Motor neuron (in vitro differentiated cells): ENCODE measurements at regions not wholly inside any gene's neighbourhood (a gene's known extent, or its start where the extent isn't known, plus 50 kb on each side); places are given as distances from the start of the nearest gene placed in this dataset.
"Not testable (repeated sequence)": the region's sequence is repeated elsewhere in the genome, so short reads cannot be mapped to it uniquely, and the experiment has no call there.

Experiments used
- ATAC-seq, 8 experiments: fragments of 200-7000 bp; cut with Tn5 transposase; replicated peaks in 6 of 8; 2 replicates each; pipeline ENCODE4 v1.8.0; 2021; ENCODE audit warnings: mild to moderate bottlenecking in 8 of 8, moderate library complexity in 8 of 8
- H3K27ac ChIP-seq, 2 donors: fragments of 250-450 bp; sonication (Bioruptor Pico); 2 replicates each; pipeline ENCODE4 v1.9.0; 2021; ENCODE audit warnings: antibody characterized with exemption in 2 of 2, mild to moderate bottlenecking in 2 of 2, moderate library complexity in 1 of 2
- H3K4me1 ChIP-seq, 2 donors: fragments of 250-450 bp; sonication (Bioruptor Pico); replicated peaks in 1 of 2; 2 replicates each; pipeline ENCODE4 v1.6.1; 2021; ENCODE audit warnings: antibody characterized with exemption in 2 of 2, mild to moderate bottlenecking in 2 of 2, moderate library complexity in 1 of 2
- H3K4me3 ChIP-seq, 5 donors: fragments of 250-450 bp; sonication (Bioruptor Pico); 2 replicates each; pipeline ENCODE4 v1.9.0; 2021; ENCODE audit warnings: antibody characterized with exemption in 5 of 5, mild to moderate bottlenecking in 5 of 5, moderate library complexity in 4 of 5
- WGBS, 10 experiments: fragments of 450-650 bp; shearing (Covaris generic); methylation state at CpG; one replicate each; pipeline ENCODE4 v1.0.0; 2022; 5-methylcytosine and 5-hydroxymethylcytosine counted together
- in situ Hi-C, 9 experiments: fragments of 400-800 bp; cut with MboI; loops; one replicate each; pipeline ENCODE4 v1.15.0; 2021; ENCODE audit warnings: low sequenced_read_pairs in 9 of 9, low pct_unique_long_range_greater_than_20kb in 2 of 9; ENCODE audit not compliant: unreplicated experiment in 9 of 9

DNA sequence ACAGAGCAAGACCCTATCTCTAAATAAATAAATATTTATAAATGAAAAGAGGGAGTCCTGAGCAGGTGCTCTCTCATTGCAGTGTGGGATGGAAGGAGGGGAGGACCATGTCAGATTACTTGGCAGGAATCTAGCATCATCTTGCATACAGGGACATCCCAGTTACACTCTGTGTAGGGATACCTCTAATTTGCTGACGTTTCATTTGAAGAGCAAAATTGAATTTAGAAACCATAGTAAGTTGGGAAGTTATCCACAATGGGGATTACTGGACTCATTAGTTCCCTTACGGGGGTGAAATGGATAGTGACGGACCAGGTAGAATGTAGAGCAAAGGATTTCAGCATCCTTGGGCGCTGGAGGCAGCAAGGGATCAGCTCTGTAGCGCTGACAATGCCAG is 52.1 kb downstream of the ARHGEF18 start:
- Histone ChIP-seq H3K4me1 (peaks cover 10 to 12% of the 10 kb centered on the region in 2 donors), H3K27ac (no peak overlapping the region), H3K4me3 (no peak overlapping the region)
- in situ Hi-C loops = no loop called here
- ATAC-seq = no peak
- 82 to 100% (median 95%) methylated on average over 1 to 5 of the region's 5 CpGs; no CpG with 5 or more reads in 1 of the 10 experiments for WGBS, 10 experiments

DNA sequence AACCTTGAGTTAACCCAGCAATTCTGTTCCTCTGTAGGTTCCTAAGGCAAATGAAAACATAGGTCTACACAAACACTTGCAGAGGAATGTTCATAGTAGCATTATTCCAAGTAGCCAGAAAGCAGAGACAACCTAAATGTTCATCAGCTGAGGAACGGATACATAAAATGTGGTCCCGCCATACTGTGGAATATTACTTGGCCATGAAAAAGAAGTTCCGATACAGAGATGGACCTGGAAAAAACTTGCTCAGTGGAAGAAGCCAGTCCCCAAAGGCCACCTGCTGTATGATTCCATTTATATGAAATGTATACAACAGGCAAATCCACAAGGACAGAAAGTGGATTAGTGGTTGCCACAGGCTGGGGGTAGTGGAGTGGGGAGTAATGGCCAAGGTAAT is 53.0 kb downstream of the ARHGEF18 start:
- H3K4me3 ChIP-seq = no peak overlapping the region
- peaks cover 3% of the 10 kb centered on the region in 2 donors for H3K4me1 ChIP-seq
- ATAC-seq = no peak
- in situ Hi-C loops = no loop called here
- H3K27ac ChIP-seq = no peak overlapping the region
- 83 to 100% (median 97%) methylated on average over 1 to 3 of the region's 3 CpGs; no CpG with 5 or more reads in 4 of the 10 experiments for WGBS, 10 experiments

DNA sequence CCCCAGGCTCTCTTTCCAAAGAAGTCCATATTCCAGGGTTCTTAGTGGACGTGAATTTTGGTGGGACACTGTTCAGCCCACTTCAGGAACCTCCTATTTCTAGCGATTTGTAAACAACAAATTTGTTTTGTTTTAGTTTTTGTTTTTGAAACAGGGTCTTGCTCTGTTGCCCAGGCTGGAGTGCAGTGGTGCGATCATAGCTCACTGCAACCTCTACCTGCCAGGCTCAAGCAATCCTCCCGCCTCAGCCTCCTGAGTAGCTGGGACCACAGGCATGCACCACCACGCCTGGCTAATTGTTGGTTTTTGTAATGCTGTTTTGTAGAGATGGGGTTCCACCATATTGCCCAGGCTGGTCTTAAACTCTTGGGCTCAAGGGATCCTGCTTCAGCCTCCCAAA is 56.7 kb downstream of the ARHGEF18 start:
- H3K27ac ChIP-seq, in situ Hi-C loops, H3K4me1 ChIP-seq, H3K4me3 ChIP-seq, ATAC-seq: not testable (repeated sequence)
- WGBS, 10 experiments = 63 to 100% (median 100%) methylated on average over 1 to 2 of the region's 5 CpGs; no CpG with 5 or more reads in 3 of the 10 experiments

- H3K4me3 ChIP-seq = no peak overlapping the region
- ATAC-seq = no peak
- in situ Hi-C loops = no loop called here
- H3K4me1 ChIP-seq = no peaks in the 10 kb centered on the region
- no peak overlapping the region for H3K27ac ChIP-seq
- WGBS, 10 experiments = 93 to 100% (median 98%) methylated on average over 1 to 4 of the region's 5 CpGs; no CpG with 5 or more reads in 4 of the 10 experiments
Observed at GRCh38 chr19:7408251-7408650, 59.5 kb downstream of the ARHGEF18 start.

DNA sequence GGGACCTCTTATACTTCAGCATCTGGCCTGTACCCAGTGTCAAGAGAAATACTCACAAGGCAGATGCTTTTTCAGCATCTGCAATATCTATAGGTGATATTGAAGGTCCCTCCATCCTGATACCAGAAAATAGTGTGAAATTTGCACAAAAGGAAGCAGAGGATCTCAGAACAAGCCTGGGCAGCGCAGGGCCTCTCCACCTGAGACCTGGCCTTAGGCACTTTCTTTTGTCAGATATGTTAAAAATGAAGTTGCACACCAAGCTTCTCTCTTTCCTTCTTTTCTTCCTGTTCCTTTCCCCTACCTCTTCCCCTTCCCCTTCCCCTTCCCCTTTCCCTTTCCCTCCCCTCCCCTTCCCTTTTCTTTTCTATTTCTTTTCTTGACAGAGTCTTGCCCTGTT is 62.2 kb downstream of the ARHGEF18 start:
- H3K27ac ChIP-seq = no peak overlapping the region
- ATAC-seq = no peak
- WGBS, 10 experiments = 100% methylated on average over 1 of the region's 1 CpG; no CpG with 5 or more reads in 9 of the 10 experiments
- in situ Hi-C loops = no loop called here
- no peak overlapping the region for H3K4me3 ChIP-seq
- H3K4me1 ChIP-seq = peaks cover 0 to 10% of the 10 kb centered on the region in 2 donors

DNA sequence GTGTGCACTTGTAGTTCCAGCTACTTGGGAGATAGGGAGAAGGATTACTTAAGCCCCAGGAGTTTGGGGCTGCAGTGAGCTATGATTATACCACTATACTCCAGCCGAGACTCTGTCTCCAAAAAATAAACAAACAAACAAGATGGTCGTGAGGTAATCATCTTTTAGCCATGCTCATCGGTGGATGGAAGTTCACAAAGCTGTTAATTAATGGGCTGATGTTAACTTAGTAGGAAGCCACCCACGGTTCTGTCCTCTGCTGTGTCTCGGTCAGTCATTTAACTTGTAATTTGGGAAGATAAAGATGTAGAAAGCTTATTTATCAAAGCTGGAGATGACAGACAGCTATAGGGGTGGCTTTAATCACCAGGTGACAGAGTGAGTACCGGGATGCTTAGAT is 64.9 kb downstream of the ARHGEF18 start:
- no peak for ATAC-seq
- Histone ChIP-seq H3K4me1 (peaks cover 0 to 10% of the 10 kb centered on the region in 2 donors), H3K4me3 (no peak overlapping the region), H3K27ac (no peak overlapping the region)
- in situ Hi-C loops = no loop called here
- 80 to 100% (median 88%) methylated on average over 2 to 5 of the region's 6 CpGs; no CpG with 5 or more reads in 4 of the 10 experiments for whole genome bisulfite sequencing, 10 experiments

DNA sequence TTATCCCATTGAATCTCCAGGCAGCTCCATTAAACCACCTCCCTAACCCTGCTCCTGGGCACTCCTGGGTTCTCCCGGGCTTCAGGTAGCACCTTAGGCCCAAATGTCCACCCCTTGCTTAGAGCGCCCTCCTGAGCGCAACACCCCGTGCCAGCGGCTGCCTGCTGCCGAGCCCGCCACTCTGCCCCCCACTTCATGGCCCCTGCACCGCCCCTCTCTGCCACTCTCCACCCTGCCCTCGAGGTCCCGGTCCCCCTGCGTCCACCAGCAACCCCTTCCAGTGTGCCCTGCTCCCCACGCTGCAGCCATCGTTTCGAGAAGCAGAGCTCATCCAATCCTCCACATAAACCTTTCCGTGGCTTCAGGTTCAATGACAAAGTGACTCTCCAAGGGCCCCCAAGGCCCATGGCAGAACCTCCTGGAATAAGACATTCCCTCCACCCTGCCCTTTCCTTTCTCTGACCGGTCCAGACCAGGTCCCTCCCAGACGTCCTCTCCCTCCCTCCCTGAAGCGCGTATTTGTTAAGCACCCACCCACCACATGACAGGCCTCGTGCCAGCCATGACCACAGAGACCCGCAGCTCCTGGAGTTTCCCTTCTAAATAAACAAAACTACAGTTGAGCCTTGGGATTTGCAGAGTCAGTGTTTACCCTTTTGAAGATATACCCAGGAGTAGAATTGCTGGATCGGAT is 66.6 kb downstream of the ARHGEF18 start:
- in situ Hi-C loops = no loop called here
- peak overlapping the region in 1 of 2 donors; percentile 24 for H3K27ac ChIP-seq
- 0 to 100% (median 65%) methylated on average over 1 to 13 of the region's 22 CpGs; no CpG with 5 or more reads in 4 of the 10 experiments for WGBS, 10 experiments

DNA sequence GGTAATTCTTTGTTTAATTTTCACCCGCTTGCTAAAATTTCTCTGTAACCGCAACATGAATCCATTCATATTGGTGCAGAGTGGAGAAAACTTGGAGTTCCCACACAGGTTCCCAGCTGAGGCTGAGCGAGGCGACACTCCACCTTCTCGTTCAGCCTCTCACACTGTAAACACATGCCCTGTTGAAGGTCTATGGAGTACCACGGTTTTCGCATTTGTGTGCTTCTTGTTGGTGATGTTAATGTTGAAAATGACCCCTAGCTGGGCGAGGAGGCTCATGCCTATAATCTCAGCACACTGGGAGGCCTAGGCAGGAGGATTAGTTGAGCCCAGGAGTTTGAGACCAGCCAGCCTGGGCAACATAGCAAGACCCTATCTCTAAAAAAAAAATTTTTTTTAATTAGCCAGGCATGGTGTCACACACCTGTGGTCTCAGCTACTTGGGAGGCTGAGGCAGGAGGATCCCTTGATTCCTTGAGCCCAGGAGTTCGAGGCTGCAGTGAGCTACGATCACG is 67.2 kb downstream of the ARHGEF18 start:
- Histone ChIP-seq H3K4me1 (peaks cover 0 to 10% of the 10 kb centered on the region in 2 donors), H3K4me3 (no peak overlapping the region), H3K27ac (no peak overlapping the region)
- WGBS, 10 experiments = 60 to 100% (median 87%) methylated on average over 2 to 11 of the region's 11 CpGs; no CpG with 5 or more reads in 2 of the 10 experiments
- in situ Hi-C loops = no loop called here
- ATAC-seq = peak in 4 of 8 experiments; percentile 28 to 72 (median 46)

More for the DNA sequence above, 66.6 kb downstream of the ARHGEF18 start:
- peak in 7 of 8 experiments; percentile 69 to 97 (median 85) for ATAC-seq
- peaks cover 0 to 10% of the 10 kb centered on the region in 2 donors for H3K4me1 ChIP-seq
- H3K4me3 ChIP-seq = no peak overlapping the region

DNA sequence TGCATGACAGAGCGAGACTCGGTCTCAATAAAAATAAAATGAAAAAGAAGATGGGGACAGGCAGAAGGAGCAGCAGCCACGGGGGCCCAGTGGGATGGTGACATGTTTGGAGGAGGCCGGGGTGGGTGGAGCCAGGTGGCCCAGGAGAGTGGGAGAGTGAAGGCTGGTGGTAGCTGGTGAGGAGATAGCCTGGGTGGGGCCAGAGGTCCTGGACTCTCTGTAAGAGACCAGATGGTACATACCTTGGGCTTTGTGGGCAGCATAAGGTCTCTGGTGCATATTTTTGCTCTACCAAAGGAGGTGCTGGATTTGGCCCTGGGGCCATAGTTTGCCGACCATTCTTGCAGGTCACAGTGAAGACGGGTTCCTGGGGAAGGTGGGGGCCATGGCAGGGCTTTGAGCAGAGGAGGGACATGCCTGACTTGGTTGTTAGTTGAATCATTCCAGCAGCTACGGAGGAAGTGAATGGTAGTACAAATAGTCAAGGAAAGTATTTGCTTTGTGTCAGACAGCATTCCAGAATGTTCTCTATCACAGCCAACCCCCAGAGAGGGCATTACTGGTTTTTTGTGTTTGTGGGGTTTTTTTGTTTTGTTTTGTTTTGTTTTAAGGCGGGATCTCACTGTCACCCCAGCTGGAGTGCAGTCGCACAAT is 69.1 kb downstream of the ARHGEF18 start:
- 60 to 100% (median 87%) methylated on average over 1 to 5 of the region's 9 CpGs; no CpG with 5 or more reads in 3 of the 10 experiments for WGBS, 10 experiments
- in situ Hi-C loops = no loop called here
- Histone ChIP-seq H3K4me3 (no peak overlapping the region), H3K27ac (no peak overlapping the region), H3K4me1 (peaks cover 0 to 10% of the 10 kb centered on the region in 2 donors)
- peak in 1 of 8 experiments; percentile 31 for ATAC-seq

DNA sequence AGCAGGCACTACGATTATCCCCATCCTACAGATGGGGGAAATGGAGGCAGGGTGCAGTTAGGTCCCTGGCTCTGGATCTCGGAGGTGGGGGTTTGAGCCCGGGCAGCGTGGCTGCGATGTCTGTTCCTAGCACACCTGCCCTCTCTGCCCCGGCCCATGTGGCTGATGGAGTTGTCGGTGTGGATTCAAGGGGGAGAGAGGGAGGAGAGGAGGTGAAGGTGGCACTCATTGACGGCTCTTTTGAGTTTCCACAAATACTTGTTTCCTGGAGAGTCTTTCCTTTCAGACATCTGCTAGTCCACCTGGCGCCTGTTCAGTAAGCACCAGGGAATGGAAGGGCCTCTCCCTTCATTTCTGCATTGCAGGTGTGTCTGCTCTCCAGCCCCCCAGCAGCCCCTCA is 69.9 kb downstream of the ARHGEF18 start:
- Histone ChIP-seq H3K4me3 (no peak overlapping the region), H3K4me1 (peaks cover 0 to 10% of the 10 kb centered on the region in 2 donors), H3K27ac (no peak overlapping the region)
- in situ Hi-C loops = no loop called here
- 75 to 80% (median 80%) methylated on average over 1 to 6 of the region's 9 CpGs; no CpG with 5 or more reads in 7 of the 10 experiments for WGBS, 10 experiments
- ATAC-seq = no peak

- H3K4me3 ChIP-seq = no peak overlapping the region
- no CpG with 5 or more reads among the region's 12 CpGs for WGBS, 10 experiments
- H3K27ac ChIP-seq = no peak overlapping the region
- H3K4me1 ChIP-seq = peaks cover 0 to 10% of the 10 kb centered on the region in 2 donors
- in situ Hi-C loops = no loop called here
- no peak for ATAC-seq
Observed at GRCh38 chr19:7419153-7419552, 69.7 kb downstream of the PEX11G start.

- WGBS, 10 experiments = 91 to 100% (median 100%) methylated on average over 1 to 6 of the region's 10 CpGs; no CpG with 5 or more reads in 7 of the 10 experiments
- H3K4me1 ChIP-seq = peaks cover 0 to 8% of the 10 kb centered on the region in 2 donors
- no peak overlapping the region for H3K4me3 ChIP-seq
- in situ Hi-C loops = no loop called here
- H3K27ac ChIP-seq = no peak overlapping the region
- no peak for ATAC-seq
Observed at GRCh38 chr19:7419777-7420439, 68.9 kb downstream of the PEX11G start.
